ENCODE measurements at regions not wholly inside any gene's neighbourhood (a gene's known extent, or its start where the extent isn't known, plus 50 kb on each side); places are given as distances from the start of the nearest gene placed in this dataset.

DNA sequence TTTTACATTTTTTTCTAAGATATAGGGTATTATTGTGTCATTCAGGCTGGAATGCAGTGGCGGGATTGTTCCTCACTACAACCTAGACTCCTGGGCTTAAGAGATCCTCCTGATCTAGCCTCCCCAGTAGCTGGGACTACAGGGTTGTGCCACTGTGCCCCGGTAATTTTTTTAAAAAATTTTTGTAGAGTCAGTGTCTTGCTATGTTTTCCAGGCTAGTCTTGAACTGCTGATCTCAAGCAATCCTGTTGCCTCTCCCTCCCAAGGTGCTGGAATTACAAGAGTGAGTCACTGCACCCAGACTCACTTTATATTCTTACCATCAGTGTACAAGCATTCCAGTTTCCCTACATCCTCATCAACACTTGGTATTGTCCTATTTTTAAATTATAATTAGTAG, 156.4 kb upstream of the GYPA start:
- 0 out of 2 replicates have a peak, but pooled peaks cover 5% of the 10 kb centered on the region for H3K9me2 ChIP-seq (ENCODE audit: insufficient read depth)
- no peak for ATAC-seq
- DNase-seq (ENCODE audit: low spot score): no peak
- H3K4me1 Mint-ChIP-seq: no peaks in the 10 kb centered on the region
- H3K36me3 Mint-ChIP-seq (ENCODE audit: low read depth): no peaks in the 10 kb centered on the region
- no peak for TF ChIP-seq CREB1 (CRISPR knock-in tag; IDR thresholded peaks at IDR 0.05; ENCODE audit: low read depth)
- H3F3A ChIP-seq (replicated peaks; ENCODE audit: low read depth): no peaks in the 10 kb centered on the region
- no peaks in the 10 kb centered on the region for H3K79me2 ChIP-seq (replicated peaks; ENCODE audit: insufficient read depth)
- no peak overlapping the region for H3K27ac ChIP-seq (ENCODE audit: low read depth)
- no peak overlapping the region for H3K27ac Mint-ChIP-seq
- no peaks in the 10 kb centered on the region for H3K9me3 Mint-ChIP-seq
- no peak overlapping the region for H3K4me3 ChIP-seq
- H2AFZ ChIP-seq: no peak overlapping the region
- no peaks in the 10 kb centered on the region for H4K20me1 ChIP-seq (replicated peaks; ENCODE audit: insufficient read depth)
- H3K27me3 ChIP-seq (ENCODE audit: insufficient read depth): no peaks in the 10 kb centered on the region
- no peak overlapping the region for H3K4me2 ChIP-seq
- no peaks in the 10 kb centered on the region for H3K4me1 ChIP-seq (ENCODE audit: insufficient read depth)
- no peaks in the 10 kb centered on the region for H3K36me3 ChIP-seq (ENCODE audit: insufficient read depth)
- H3K4me3 Mint-ChIP-seq: no peak overlapping the region
- H3K27me3 Mint-ChIP-seq (ENCODE audit: insufficient read depth, low read depth, poor library complexity): no peaks in the 10 kb centered on the region

DNA sequence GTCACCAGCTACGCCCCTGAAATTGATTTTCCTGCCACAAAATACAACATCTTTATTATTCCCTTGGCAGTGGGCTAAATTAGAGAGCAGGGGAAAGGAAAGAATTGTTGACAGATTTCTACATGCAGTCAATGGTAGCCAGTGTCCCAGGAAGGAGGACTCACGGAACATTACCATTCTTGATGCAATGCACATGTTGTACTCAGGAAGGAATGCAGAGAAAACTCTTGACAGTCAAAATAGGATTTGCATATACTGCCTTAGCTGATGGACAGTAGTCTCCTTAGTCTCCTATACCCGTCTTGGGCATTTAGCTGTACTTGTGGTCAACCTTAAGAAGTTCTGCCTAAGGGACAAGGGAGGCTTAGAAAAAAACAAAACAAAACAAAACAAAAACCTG, 158.0 kb upstream of the GYPA start:
- TF ChIP-seq NANOG (IDR thresholded peaks at IDR 0.05; ENCODE audit: borderline replicate concordance) (no peak), ZNF114 (CRISPR knock-in tag; IDR thresholded peaks at IDR 0.05) (no peak)
- TF ChIP-seq, protein P1, sequence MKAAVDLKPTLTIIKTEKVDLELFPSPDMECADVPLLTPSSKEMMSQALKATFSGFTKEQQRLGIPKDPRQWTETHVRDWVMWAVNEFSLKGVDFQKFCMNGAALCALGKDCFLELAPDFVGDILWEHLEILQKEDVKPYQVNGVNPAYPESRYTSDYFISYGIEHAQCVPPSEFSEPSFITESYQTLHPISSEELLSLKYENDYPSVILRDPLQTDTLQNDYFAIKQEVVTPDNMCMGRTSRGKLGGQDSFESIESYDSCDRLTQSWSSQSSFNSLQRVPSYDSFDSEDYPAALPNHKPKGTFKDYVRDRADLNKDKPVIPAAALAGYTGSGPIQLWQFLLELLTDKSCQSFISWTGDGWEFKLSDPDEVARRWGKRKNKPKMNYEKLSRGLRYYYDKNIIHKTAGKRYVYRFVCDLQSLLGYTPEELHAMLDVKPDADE (IDR thresholded peaks at IDR 0.05): no peak
- H2AFZ ChIP-seq: no peak overlapping the region
- no peak overlapping the region for H3K27ac ChIP-seq (ENCODE audit: low read depth)
- Mint-ChIP-seq H3K4me3 (no peak overlapping the region), H3K36me3 (ENCODE audit: low read depth) (no peaks in the 10 kb centered on the region), H3K4me1 (peaks cover 7% of the 10 kb centered on the region; the same call in 2 of the 3 replicates), H3K9me3 (no peaks in the 10 kb centered on the region), H3K27ac (no peak overlapping the region), H3K27me3 (ENCODE audit: insufficient read depth, low read depth, poor library complexity) (no peaks in the 10 kb centered on the region)
- H3K36me3 ChIP-seq (ENCODE audit: insufficient read depth): no peaks in the 10 kb centered on the region
- ATAC-seq: no peak
- H3K9me2 ChIP-seq (ENCODE audit: insufficient read depth): 0 out of 2 replicates have a peak, but pooled peaks cover 5% of the 10 kb centered on the region
- no peaks in the 10 kb centered on the region for H4K20me1 ChIP-seq (replicated peaks; ENCODE audit: insufficient read depth)
- DNase-seq (ENCODE audit: low spot score): no peak
- no peaks in the 10 kb centered on the region for H3K27me3 ChIP-seq (ENCODE audit: insufficient read depth)
- H3K4me2 ChIP-seq: no peak overlapping the region
- no peaks in the 10 kb centered on the region for H3K79me2 ChIP-seq (replicated peaks; ENCODE audit: insufficient read depth)
- no peak overlapping the region for H3K4me3 ChIP-seq
- H3F3A ChIP-seq (replicated peaks; ENCODE audit: low read depth): no peaks in the 10 kb centered on the region
- H3K4me1 ChIP-seq (ENCODE audit: insufficient read depth): peaks cover 3% of the 10 kb centered on the region; the same call in 1 of the 2 replicates

DNA sequence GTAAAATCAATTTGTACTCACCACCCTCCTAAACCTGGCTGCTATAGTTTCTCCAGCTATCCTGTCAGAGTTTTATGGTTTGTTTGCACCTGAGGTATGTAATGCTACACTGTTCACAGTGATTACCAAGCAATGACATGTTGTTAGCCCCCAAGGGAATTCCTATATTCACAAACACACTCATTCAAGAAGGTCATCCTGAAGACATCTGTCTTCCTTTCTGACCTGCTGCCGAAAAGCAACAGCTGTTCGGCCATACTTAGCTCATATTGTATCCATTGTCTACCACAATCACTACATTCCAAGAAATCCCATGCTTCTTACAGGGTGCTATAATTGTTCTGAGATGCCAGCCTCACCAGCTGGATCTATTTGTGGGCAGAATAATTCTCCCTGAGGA, 160.1 kb upstream of the GYPA start:
- H3K4me2 ChIP-seq: no peak overlapping the region
- Mint-ChIP-seq H3K27ac (no peak overlapping the region), H3K36me3 (ENCODE audit: low read depth) (no peaks in the 10 kb centered on the region), H3K27me3 (ENCODE audit: insufficient read depth, low read depth, poor library complexity) (no peaks in the 10 kb centered on the region), H3K4me3 (no peak overlapping the region), H3K9me3 (no peaks in the 10 kb centered on the region), H3K4me1 (peaks cover 8% of the 10 kb centered on the region; the same call in 2 of the 3 replicates)
- no peak overlapping the region for H2AFZ ChIP-seq
- H3K9me2 ChIP-seq (ENCODE audit: insufficient read depth): 0 out of 2 replicates have a peak, but pooled peaks cover 5% of the 10 kb centered on the region
- no peaks in the 10 kb centered on the region for H4K20me1 ChIP-seq (replicated peaks; ENCODE audit: insufficient read depth)
- DNase-seq (ENCODE audit: low spot score): no peak
- no peaks in the 10 kb centered on the region for H3K27me3 ChIP-seq (ENCODE audit: insufficient read depth)
- H3K36me3 ChIP-seq (ENCODE audit: insufficient read depth): no peaks in the 10 kb centered on the region
- no peaks in the 10 kb centered on the region for H3F3A ChIP-seq (replicated peaks; ENCODE audit: low read depth)
- H3K79me2 ChIP-seq (replicated peaks; ENCODE audit: insufficient read depth): no peaks in the 10 kb centered on the region
- no peak for TF ChIP-seq POLR2AphosphoS5 (IDR thresholded peaks at IDR 0.05; ENCODE audit: low read depth)
- no peak for TF ChIP-seq ZNF331 (CRISPR knock-in tag; IDR thresholded peaks at IDR 0.05; ENCODE audit: low read depth)
- no peak for TF ChIP-seq ZNF114 (CRISPR knock-in tag; IDR thresholded peaks at IDR 0.05)
- TF ChIP-seq STAT1 (IDR thresholded peaks at IDR 0.05; ENCODE audit: unreplicated experiment): no peak
- no peak for TF ChIP-seq EZH2 (IDR thresholded peaks at IDR 0.05; ENCODE audit: low read depth, unreplicated experiment)
- no peak for TF ChIP-seq CREB1 (CRISPR knock-in tag; IDR thresholded peaks at IDR 0.05; ENCODE audit: low read depth)
- no peak for TF ChIP-seq EZH2phosphoT487 (IDR thresholded peaks at IDR 0.05; ENCODE audit: unreplicated experiment)
- no peak overlapping the region for H3K4me3 ChIP-seq
- no peak overlapping the region for H3K27ac ChIP-seq (ENCODE audit: low read depth)
- peaks cover 3% of the 10 kb centered on the region; the same call in 1 of the 2 replicates for H3K4me1 ChIP-seq (ENCODE audit: insufficient read depth)
- no peak for ATAC-seq
